Ovary (tissue), 3 donors: ENCODE measurements at regions not wholly inside any gene's neighbourhood (a gene's known extent, or its start where the extent isn't known, plus 50 kb on each side); places are given as distances from the start of the nearest gene placed in this dataset.
"Not testable (repeated sequence)": the region's sequence is repeated elsewhere in the genome, so short reads cannot be mapped to it uniquely, and the experiment has no call there.

Experiments
- EP300 ChIP-seq: sonication (generic); formaldehyde crosslinking; IDR thresholded peaks from one replicate; pipeline ENCODE4 v1.6.1; 2017; ENCODE audit warnings: antibody characterized with exemption
- POLR2A ChIP-seq: fragments of 450-650 bp; IDR thresholded peaks from one replicate; pipeline ENCODE4 v1.6.1; 2017; ENCODE audit warnings: antibody characterized with exemption, mild to moderate bottlenecking, moderate library complexity
- TF ChIP-seq, protein P1 (sequence below), 3 donors: fragments of 450-650 bp in 2 of 3; fragments of 200-600 bp in 1 of 3; IDR thresholded peaks; one replicate each; pipeline versions ENCODE4 v1.5.1 to v1.8.0; 2016 to 2022; ENCODE audit warnings: antibody characterized with exemption in 3 of 3, mild to moderate bottlenecking in 1 of 3
- donor health status: DM: no; HTN: no; CAD: no.

DNA sequence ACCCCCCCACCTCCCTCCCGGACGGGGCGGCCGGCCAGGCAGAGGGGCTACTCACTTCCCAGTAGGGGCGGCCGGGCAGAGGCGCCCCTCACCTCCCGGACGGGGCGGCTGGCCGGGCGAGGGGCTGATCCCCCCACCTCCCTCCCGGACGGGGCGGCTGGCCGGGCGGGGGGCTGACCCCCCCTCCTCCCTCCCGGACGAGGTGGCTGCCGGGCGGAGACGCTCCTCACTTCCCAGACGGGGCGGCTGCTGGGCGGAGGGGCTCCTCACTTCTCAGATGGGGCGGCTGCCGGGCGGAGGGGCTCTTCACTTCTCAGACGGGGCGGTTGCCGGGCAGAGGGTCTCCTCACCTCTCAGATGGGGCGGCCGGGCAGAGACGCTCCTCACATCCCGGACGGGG, 117.5 kb downstream of the FHIP1A start:
- TF ChIP-seq, protein P1, sequence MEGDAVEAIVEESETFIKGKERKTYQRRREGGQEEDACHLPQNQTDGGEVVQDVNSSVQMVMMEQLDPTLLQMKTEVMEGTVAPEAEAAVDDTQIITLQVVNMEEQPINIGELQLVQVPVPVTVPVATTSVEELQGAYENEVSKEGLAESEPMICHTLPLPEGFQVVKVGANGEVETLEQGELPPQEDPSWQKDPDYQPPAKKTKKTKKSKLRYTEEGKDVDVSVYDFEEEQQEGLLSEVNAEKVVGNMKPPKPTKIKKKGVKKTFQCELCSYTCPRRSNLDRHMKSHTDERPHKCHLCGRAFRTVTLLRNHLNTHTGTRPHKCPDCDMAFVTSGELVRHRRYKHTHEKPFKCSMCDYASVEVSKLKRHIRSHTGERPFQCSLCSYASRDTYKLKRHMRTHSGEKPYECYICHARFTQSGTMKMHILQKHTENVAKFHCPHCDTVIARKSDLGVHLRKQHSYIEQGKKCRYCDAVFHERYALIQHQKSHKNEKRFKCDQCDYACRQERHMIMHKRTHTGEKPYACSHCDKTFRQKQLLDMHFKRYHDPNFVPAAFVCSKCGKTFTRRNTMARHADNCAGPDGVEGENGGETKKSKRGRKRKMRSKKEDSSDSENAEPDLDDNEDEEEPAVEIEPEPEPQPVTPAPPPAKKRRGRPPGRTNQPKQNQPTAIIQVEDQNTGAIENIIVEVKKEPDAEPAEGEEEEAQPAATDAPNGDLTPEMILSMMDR (IDR thresholded peaks at IDR 0.05) = not testable (repeated sequence)
- not testable (repeated sequence) for TF ChIP-seq EP300, POLR2A
